ENCODE measurements at regions not wholly inside any gene's neighbourhood (a gene's known extent, or its start where the extent isn't known, plus 50 kb on each side); places are given as distances from the start of the nearest gene placed in this dataset.

- no peak overlapping the region for H3K4me3 ChIP-seq
- no peak for DNase-seq (ENCODE audit: low spot score)
- no peak overlapping the region for H3K27ac ChIP-seq
- TF ChIP-seq CTCF (IDR thresholded peaks at IDR 0.05), result no peak
These were observed 381.2 kb upstream of the FAR2 start for GRCh38 chr12:28767836-28768348.

- no peak overlapping the region for H3K4me3 ChIP-seq
- DNase-seq (ENCODE audit: low spot score), result no peak
- TF ChIP-seq CTCF (IDR thresholded peaks at IDR 0.05), result no peak
- peak overlapping the region in 1 of 2 donors; percentile 23 for H3K27ac ChIP-seq
These were observed 378.8 kb upstream of the FAR2 start for GRCh38 chr12:28770322-28770721.

GRCh38 chr12:28771968-28772367 is 377.1 kb upstream of the FAR2 start:
- no peak for DNase-seq (ENCODE audit: low spot score)
- TF ChIP-seq CTCF (IDR thresholded peaks at IDR 0.05), result no peak
- Histone ChIP-seq H3K27ac (no peak overlapping the region), H3K4me3 (no peak overlapping the region)

- TF ChIP-seq CTCF (IDR thresholded peaks at IDR 0.05), result no peak
- DNase-seq (ENCODE audit: low spot score), result no peak
- Histone ChIP-seq H3K27ac (no peak overlapping the region), H3K4me3 (no peak overlapping the region)
These were observed 373.5 kb upstream of the FAR2 start for GRCh38 chr12:28775556-28775955.

- no peak for TF ChIP-seq CTCF (IDR thresholded peaks at IDR 0.05)
- no peak for DNase-seq (ENCODE audit: low spot score)
- Histone ChIP-seq H3K4me3 (no peak overlapping the region), H3K27ac (no peak overlapping the region)
These were observed 372.9 kb upstream of the FAR2 start for GRCh38 chr12:28776220-28776619.

- TF ChIP-seq CTCF (IDR thresholded peaks at IDR 0.05), result no peak
These were observed 372.1 kb upstream of the FAR2 start for GRCh38 chr12:28776913-28777422.

GRCh38 chr12:28777603-28778365 is 371.3 kb upstream of the FAR2 start:
- no peak for TF ChIP-seq CTCF (IDR thresholded peaks at IDR 0.05)
- H3K27ac ChIP-seq, result no peak overlapping the region
- no peak overlapping the region for H3K4me3 ChIP-seq
- no peak for DNase-seq (ENCODE audit: low spot score)

More at GRCh38 chr12:28776913-28777422, 372.1 kb upstream of the FAR2 start:
- DNase-seq (ENCODE audit: low spot score), result no peak
- no peak overlapping the region for H3K27ac ChIP-seq
- no peak overlapping the region for H3K4me3 ChIP-seq
